Fibroblast of skin of left quadriceps (primary cell): ENCODE measurements at regions not wholly inside any gene's neighbourhood (a gene's known extent, or its start where the extent isn't known, plus 50 kb on each side); places are given as distances from the start of the nearest gene placed in this dataset.
"Not testable (repeated sequence)": the region's sequence is repeated elsewhere in the genome, so short reads cannot be mapped to it uniquely, and the experiment has no call there.

Experiments used
- DNase-seq, 2 experiments: peaks; one replicate each; pipeline ENCODE4 v3.0.0-alpha.2; 2013; ENCODE audit warnings: low read depth in 2 of 2

DNA sequence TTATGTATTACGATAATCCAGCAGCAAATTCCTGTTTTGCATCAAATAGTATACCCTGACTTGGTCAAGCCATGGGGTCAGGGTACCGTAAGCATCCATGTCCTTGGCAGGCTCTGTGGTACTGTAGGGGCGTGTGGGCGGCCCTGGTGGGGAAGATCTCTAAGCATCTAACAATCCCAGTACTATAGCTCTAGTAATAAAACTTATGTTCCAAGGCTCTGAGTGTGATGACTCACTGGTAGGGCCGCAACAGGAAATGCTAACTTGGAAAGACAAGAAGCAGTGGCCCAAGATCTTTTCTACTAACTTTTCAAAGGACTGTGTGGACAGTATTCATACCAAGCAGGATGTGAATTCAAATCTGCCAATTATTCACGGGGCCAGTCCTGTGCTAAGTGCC, 63.8 kb downstream of the CLEC18A start:
- DNase-seq, result not testable (repeated sequence)

DNA sequence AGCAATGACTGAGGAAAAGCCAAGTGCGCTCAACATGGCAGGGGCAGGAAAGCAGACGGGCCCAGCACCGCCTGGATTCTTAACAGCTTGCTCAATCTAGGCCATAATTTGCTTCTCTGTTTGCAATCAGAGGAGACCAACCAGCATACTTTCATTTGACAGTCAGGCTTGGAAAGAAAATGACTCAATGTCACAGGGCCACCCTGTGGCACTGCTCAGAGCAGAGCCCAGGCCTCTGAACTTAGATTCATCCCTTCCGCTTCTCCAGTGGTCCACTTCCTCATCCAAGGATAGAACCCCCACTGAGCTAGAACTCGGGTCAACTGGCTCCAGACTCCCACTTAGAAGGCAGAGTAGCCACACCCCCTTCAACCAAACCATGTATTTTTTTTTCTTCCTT, 65.6 kb downstream of the CLEC18A start:
- DNase-seq, result not testable (repeated sequence)

DNA sequence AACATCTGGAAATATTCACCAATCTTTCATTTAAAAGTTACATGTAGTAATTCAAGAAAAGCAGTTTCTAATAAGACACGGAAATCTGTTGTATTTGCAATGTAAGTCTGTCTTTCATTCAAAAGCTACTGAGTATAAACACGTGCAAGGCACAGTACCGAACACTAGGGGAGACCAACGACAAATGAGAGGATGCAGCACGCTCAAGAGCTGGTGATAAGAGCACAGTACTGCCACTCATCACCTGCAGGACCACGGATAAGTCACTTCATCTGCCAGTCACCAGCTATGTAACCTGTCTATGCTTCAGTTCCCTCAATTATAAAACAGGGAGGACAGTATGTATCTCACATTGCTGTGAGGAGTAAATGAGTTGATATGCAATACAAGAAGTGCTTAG, 67.1 kb downstream of the CLEC18A start:
- no peak for DNase-seq

DNA sequence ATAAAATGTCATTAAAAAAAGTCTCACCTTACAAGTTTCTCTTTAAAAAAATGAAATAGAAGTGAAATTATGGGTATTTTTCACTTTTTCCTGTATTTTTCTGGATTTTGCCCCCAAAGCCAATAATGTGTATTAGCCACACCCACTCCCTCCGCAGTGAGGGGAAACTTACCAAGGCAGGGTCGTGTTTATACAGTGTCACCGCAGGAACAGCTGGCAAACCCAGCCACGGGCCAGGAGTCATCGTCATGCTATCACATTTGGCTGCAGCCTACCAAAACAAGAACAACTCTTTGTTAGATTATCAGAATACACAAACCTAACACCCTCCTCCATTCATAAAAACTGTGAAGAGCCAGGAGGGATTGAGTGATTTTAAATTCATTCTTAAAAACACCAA, 72.1 kb downstream of the CLEC18A start:
- not testable (repeated sequence) for DNase-seq

DNA sequence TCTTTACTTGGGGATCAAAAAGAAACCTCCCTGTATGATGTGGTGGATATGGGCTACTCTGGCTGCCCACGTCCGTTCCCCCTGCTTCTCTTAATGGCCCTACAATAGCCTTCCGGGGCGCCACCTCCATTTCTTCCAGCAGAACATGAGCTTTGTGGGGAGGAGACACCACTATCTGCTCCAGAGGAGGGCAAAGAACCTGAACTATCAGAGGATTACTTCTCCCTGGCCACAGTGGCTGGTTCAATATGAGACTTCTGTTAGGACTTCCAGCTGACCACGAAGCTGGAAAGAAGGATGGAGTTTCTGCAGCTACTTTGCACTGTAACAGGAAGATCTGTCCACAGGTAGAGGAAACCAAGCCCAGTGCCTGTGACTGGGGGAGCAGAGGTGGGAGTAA, 72.8 kb downstream of the CLEC18A start:
- not testable (repeated sequence) for DNase-seq

DNA sequence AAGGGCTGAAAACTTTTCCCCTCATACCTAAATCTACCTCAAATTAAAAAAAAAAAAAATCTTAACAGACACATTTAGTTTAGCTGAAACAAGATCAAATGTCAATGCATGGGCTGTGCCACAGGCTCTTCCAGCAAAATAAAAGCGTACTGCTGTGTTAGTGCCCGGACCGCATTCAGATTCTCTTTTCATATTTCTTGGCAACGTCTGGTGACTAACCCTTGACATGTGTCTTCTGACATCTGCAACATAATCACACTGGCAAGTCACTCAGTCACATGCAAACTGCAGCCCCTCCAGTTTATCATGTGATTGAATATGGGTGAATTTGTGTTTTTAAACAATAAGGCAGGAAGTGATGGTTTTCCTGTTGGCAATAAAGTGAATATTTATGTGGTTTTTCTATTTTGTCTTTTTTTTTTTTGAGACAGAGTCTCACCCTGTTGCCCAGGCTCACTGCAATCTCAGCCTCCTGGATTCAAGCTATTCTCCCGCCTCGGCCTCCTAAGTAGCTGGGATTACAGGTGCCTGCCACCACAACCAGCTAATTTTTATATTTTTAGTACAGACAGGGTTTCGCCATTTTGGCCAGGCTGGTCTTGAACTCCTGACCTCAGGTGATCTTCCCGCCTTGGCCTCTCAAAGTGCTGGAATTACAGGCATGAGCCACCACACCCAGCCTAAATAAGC, 75.2 kb downstream of the CLEC18A start:
- DNase-seq, result peak; percentile 5 to 10

DNA sequence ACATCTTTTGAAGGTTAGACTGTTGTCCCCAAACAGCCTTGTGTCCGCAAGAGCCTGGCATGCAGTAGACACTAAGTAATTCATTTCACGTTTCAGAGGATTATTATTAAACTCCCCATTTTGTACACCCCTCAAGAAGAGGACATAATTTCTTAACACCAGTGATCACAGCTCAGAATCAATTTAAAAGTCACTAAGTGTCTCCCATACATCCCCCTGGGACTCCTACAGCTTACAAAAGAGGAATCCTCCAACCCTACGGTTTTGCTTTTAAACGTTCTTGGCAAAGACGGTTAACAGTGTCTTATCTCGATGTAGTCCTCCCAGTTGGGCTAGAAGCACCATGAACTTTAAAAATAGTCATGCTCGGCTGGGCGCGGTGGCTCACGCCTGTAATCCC, 81.2 kb upstream of the PDPR start:
- DNase-seq, result not testable (repeated sequence)

DNA sequence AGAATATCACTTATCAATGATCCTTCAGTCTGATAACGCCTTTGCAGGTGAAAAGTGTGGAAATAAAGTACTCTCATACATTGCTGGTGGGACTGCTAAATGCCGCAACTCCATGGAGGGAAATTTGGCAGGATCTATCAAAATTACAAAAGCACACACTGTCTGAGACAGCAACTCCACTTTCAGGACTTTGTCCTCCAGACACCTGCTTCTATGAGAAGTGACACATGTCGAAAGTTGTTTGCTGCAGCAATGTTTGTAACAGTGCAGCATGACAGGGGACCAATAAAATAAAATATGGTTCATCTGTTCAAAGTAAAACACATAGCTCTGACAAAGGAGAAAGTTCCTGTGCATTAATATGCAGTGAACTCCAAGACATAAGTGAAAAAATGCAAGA, 76.2 kb upstream of the PDPR start:
- not testable (repeated sequence) for DNase-seq

DNA sequence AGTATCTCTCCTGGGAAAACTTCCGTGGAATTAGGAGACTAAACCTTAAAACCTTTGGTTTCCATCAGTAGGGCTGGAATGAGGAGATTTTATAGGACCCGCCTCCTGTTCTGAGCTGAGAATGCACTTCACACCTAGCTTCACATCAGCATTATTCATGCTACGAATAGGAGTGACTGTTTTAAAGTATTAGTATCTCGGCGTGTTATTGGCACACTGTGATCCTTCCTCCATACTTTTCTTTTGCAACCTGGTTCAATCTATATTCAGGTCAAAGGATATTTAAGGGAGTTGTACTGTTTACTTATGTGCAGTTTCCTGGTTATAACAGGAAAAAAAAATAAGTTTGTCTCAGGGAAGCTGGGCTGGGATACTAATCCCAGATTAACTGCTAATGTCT, 73.6 kb upstream of the PDPR start:
- DNase-seq, result not testable (repeated sequence)

DNA sequence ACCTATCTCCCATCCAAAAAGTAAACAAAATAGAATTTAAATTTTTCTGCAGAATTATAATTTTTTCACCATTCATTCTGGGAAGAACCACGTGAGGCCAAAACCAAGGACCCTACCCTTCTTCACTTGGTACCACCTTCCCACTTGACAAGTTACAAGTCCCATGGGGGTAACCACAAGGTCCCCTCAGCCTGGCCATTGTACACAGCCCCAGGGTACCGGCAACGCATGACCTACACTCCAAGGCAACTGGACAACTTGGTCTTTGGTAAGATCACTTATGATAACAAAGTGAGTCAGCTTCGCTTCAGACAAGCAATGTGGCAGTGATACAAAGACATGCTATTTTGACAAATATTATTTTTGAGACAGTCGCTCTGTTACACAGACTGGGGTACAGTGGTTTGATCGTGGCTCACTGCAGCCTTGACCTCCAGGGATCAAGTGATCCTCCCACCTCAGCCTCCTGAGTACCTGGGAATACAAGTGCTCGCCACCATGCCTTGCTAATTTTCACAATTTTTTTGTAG, 70.5 kb upstream of the PDPR start:
- not testable (repeated sequence) for DNase-seq

DNA sequence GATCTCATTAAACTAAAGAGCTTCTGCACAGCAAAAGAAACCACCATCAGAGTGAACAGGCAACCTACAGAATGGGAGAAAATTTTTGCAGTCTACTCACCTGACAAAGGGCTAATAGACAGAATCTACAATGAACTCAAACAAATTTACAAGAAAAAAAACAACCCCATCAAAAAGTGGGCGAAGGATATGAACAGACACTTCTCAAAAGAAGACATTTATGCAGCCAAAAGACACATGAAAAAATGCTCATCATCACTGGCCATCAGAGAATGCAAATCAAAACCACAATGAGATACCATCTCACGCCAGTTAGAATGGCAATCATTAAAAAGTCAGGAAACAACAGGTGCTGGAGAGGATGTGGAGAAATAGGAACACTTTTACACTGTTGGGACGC, 67.6 kb upstream of the PDPR start:
- DNase-seq, result not testable (repeated sequence)

DNA sequence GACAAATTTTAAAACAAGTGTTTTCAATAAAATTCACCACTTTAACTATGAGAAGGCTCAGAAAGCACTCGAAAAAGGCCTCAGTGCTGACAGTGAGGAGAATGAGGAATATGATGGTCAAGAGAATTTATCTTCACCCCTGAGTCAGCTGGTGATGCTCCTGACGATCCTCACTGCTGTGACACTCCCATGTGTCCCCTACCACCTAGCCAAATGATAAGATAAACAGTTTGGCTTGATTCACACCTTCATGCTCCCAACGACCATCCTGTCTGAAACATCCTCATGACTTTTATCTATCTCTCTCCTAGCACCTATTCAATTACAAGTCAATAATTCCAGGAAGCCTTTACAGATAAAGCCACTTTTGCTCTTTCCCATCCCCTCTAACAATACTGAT, 66.0 kb upstream of the PDPR start:
- not testable (repeated sequence) for DNase-seq

DNA sequence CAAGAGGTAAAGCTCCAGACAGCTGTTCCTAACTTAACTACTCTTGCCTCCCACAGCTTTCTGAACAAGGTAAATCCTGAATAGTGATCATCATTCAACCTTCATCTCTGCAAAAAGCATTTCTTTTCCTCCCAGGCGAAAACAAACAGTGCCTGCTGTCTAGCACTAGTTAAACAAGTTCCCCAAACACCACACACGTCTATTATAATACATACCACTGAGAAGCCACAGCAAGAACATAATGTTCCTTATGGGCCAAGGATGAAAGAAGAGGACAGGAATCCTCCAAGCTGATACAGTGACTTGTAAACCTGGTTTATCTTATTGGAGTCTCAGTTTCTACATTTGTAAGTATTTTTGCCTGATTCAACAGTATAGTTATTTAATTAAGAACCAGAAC, 56.1 kb upstream of the PDPR start:
- not testable (repeated sequence) for DNase-seq

DNA sequence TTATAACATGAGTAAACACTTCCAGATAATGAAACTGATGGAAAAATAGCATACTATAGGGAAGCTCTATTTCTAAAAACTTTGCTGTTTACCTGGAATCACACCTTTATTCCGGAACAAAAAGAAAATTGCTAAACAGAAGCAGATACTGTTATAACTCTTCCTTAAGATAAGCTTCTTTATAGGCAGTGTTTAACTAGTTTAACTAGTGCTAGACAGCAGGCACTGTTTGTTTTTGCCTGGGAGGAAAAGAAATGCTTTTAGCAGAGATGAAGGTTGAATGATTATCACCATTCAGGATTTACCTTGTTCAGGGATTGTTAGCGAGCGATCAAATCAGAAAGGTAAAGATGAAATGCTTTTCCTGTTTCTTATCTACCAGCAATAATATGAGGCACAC, 54.7 kb upstream of the PDPR start:
- DNase-seq, result not testable (repeated sequence)

DNA sequence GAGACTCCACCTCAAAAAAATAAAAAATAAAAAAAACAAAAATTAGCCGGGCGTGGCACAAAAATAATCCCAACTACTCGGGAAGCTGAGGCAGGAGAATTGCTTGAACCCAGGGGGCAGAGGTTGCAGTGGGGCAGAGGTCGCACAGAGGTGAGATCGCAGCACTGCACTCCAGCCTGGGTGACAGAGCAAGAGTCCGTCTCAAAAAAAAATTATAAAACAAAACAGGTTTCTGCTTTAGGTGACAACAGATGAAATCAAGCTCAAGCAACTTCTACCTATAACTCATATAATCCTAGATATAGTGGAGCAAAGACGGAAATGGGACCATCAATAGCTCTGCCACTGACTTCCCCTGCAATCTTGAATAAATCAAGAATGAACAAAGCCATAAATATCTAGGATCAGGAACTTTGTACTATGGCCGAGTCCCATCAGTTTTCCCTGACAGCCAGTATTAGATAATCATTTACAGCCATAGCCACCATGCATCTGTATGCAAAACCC, 53.6 kb upstream of the PDPR start:
- DNase-seq, result not testable (repeated sequence)

DNA sequence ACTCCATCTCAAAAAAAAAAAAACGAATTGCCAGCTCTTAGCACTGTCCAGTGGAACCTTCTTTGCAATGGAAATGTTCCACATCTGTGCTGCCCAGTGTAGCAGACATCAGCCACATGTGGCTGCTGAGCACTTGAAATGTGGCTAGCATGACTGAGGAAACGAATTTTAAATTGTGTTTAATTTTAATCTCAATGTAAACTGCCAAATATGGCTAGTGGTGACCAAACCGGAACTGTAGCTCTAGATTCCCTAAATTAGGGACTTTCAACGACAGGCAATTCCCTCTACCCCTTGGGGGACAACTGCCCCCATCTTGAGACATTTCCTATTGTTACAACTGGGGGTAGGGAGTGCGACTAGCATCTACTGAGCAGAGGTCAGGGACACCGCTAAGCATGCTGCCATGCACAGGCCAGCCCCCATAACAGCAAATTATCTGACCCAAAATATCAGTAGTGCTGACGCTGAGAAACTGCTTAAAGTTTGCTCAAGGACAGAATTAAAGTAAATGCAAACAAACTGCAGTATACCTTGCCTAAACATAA, 52.4 kb upstream of the PDPR start:
- not testable (repeated sequence) for DNase-seq

DNA sequence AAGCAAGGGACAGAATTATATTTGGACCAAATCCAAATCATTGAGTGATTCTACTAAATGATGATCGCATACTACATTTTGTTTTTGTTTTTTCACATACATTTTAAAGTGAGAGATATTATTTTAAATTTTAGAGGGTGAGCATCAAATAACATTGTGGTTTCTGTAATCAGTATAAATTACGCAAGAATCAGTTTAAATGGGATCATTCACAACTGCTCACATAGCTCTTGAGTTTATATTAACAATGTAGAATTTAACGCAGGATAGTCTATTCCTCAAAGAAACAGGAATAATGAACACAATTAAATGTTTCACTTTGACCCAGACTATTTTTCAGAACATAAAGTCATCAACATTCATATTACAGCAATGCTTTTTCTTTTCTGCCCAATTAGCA, 51.2 kb upstream of the PDPR start:
- not testable (repeated sequence) for DNase-seq
